DND-41 (cell line): ENCODE measurements at regions not wholly inside any gene's neighbourhood (a gene's known extent, or its start where the extent isn't known, plus 50 kb on each side); places are given as distances from the start of the nearest gene placed in this dataset.

Experiments
- ATAC-seq: fragments of 200-7000 bp; cut with Tn5 transposase; 3 replicates; pipeline ENCODE4 v1.9.1; 2021; ENCODE audit warnings: low read depth; ENCODE audit not compliant: insufficient read depth
- DNase-seq: peaks from one replicate; pipeline ENCODE4 v3.0.0-alpha.2; 2020
- H2AFZ ChIP-seq: 2 replicates; pipeline ENCODE4 v1.6.0; 2012; ENCODE audit warnings: low read depth, low read length
- H3K27ac ChIP-seq: 2 replicates; pipeline ENCODE4 v1.5.1; 2012; ENCODE audit warnings: low read length, inconsistent platforms
- H3K27me3 ChIP-seq: fragments of 200-600 bp; sonication (generic); 2 replicates; pipeline ENCODE4 v1.6.0; 2012; ENCODE audit warnings: low read length, mild to moderate bottlenecking, inconsistent platforms; ENCODE audit not compliant: insufficient read depth, poor library complexity
- H3K36me3 ChIP-seq: 2 replicates; pipeline ENCODE4 v1.5.1; 2012; ENCODE audit warnings: low read length, inconsistent platforms; ENCODE audit not compliant: insufficient read depth
- H3K4me1 ChIP-seq: 2 replicates; pipeline ENCODE4 v1.5.1; 2012; ENCODE audit warnings: mild to moderate bottlenecking, low read length; ENCODE audit not compliant: insufficient read depth
- H3K4me2 ChIP-seq: 2 replicates; pipeline ENCODE4 v1.6.0; 2012; ENCODE audit warnings: mild to moderate bottlenecking, moderate library complexity, low read length, inconsistent platforms; ENCODE audit not compliant: insufficient read depth
- H3K4me3 ChIP-seq, 2 experiments: fragments of 200-600 bp in 1 of 2; shearing (Covaris generic) in 1 of 2; 2 replicates each; pipeline ENCODE4 v1.5.1; 2012 to 2016; ENCODE audit warnings: inconsistent platforms in 2 of 2, low read length in 2 of 2, mild to moderate bottlenecking in 2 of 2, low read depth in 1 of 2, moderate library complexity in 1 of 2
- H3K79me2 ChIP-seq: 2 replicates; pipeline ENCODE4 v1.6.0; 2012; ENCODE audit warnings: low read length, inconsistent platforms; ENCODE audit not compliant: insufficient read depth
- H3K9ac ChIP-seq: 2 replicates; pipeline ENCODE4 v1.6.0; 2012; ENCODE audit warnings: low read depth, mild to moderate bottlenecking, inconsistent platforms, low read length, moderate library complexity
- H3K9me3 ChIP-seq: 2 replicates; pipeline ENCODE4 v1.5.1; 2012; ENCODE audit warnings: low read length, moderate library complexity, mild to moderate bottlenecking, inconsistent platforms; ENCODE audit not compliant: insufficient read depth, severe bottlenecking
- H4K20me1 ChIP-seq: 2 replicates; pipeline ENCODE4 v1.6.0; 2012; ENCODE audit warnings: low read length; ENCODE audit not compliant: insufficient read depth
- EZH2 ChIP-seq: IDR thresholded peaks from 3 replicates; pipeline ENCODE4 v1.6.1; 2012; ENCODE audit warnings: borderline replicate concordance, low read depth, mild to moderate bottlenecking, moderate library complexity, low read length, inconsistent platforms; ENCODE audit not compliant: severe bottlenecking
- TF ChIP-seq, protein P1 (sequence below): IDR thresholded peaks from 2 replicates; pipeline ENCODE4 v1.5.1; 2012; ENCODE audit warnings: borderline replicate concordance, low read length, moderate library complexity, mild to moderate bottlenecking; ENCODE audit not compliant: poor library complexity, severe bottlenecking; ENCODE audit errors: extremely low read depth

DNA sequence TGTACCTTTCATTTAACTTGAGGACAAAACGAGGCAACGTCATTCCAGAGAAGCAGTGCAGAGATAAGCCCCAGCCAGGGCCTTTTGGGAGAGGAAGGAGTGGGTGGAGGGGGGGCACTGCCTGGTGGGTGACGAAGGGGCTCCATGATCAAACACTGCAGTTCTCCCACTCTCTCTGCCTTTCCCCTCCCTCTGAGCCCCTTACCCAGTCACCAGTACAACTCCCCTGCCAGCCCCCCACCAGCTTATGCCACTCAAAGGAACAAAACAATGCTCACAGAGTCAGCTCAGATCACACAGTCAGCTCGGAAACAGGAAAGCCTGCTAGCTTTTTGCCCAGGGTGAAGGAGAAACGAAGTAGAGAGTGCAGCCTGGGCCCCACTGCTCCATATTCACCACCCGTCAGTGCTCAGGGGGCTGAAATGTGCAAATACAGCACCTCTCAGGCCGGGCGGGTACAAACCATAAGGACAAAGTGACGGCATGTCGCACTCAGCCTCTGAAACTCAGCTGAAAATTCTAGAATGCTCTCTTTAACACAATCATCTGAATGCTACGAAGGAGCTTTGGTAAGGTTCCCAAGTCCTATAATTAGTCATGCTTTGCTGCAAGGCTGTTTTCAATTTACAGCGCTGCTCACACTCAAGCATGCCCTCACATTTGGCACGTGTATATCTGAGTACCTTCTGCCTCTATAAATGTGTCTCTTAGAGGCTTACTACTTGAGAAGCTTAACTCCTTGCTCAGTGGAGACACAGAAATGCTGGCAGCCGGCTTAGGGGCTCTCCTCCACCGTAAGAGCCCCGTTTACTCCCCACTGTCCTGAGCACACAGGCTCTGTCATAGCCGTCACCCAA lies 65.8 kb upstream of the RAB4A start:
- no peaks in the 10 kb centered on the region for H3K4me1 ChIP-seq
- H3K27me3 ChIP-seq = peaks cover 3% of the 10 kb centered on the region
- H2AFZ ChIP-seq = no peak overlapping the region
- H3K36me3 ChIP-seq = no peaks in the 10 kb centered on the region
- no peaks in the 10 kb centered on the region for H3K79me2 ChIP-seq
- H3K9me3 ChIP-seq = no peaks in the 10 kb centered on the region
- H3K27ac ChIP-seq = no peak overlapping the region
- no peaks in the 10 kb centered on the region for H4K20me1 ChIP-seq
- TF ChIP-seq, protein P1, sequence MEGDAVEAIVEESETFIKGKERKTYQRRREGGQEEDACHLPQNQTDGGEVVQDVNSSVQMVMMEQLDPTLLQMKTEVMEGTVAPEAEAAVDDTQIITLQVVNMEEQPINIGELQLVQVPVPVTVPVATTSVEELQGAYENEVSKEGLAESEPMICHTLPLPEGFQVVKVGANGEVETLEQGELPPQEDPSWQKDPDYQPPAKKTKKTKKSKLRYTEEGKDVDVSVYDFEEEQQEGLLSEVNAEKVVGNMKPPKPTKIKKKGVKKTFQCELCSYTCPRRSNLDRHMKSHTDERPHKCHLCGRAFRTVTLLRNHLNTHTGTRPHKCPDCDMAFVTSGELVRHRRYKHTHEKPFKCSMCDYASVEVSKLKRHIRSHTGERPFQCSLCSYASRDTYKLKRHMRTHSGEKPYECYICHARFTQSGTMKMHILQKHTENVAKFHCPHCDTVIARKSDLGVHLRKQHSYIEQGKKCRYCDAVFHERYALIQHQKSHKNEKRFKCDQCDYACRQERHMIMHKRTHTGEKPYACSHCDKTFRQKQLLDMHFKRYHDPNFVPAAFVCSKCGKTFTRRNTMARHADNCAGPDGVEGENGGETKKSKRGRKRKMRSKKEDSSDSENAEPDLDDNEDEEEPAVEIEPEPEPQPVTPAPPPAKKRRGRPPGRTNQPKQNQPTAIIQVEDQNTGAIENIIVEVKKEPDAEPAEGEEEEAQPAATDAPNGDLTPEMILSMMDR = no peak
- no peak for TF ChIP-seq EZH2
- no peak overlapping the region for H3K4me2 ChIP-seq
- DNase-seq (no peak), ATAC-seq (no peak)
- H3K9ac ChIP-seq = no peak overlapping the region
- H3K4me3 ChIP-seq = no peak overlapping the region

DNA sequence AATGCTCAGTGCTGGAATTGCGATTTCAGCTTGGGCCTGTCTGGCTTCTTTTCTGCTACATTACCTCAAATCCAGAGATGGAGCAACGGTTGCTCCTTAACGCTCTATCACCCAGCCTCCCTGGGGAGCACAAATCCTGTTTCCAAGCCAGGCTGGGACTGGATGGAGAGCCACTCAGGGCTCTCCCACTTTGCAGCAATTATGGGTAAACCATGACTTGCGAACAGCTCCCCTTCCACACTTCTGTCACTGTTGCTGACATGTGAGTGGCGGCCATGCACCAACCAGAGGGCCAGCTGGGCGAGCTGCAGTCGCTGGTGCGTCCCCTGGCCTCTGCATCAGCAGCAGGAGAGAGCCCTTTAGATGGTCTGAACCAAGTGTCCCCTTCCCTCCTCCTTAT lies 65.1 kb upstream of the RAB4A start:
- no peak overlapping the region for H3K27ac ChIP-seq
- no peaks in the 10 kb centered on the region for H3K36me3 ChIP-seq
- TF ChIP-seq, protein P1 = no peak
- no peak for TF ChIP-seq EZH2
- H3K4me2 ChIP-seq = no peak overlapping the region
- no peak overlapping the region for H2AFZ ChIP-seq
- H3K4me1 ChIP-seq = no peaks in the 10 kb centered on the region
- no peaks in the 10 kb centered on the region for H3K79me2 ChIP-seq
- ATAC-seq = no peak
- no peak for DNase-seq
- no peaks in the 10 kb centered on the region for H3K9me3 ChIP-seq
- H3K27me3 ChIP-seq = peaks cover 3% of the 10 kb centered on the region
- H3K4me3 ChIP-seq = no peak overlapping the region
- no peak overlapping the region for H3K9ac ChIP-seq
- H4K20me1 ChIP-seq = no peaks in the 10 kb centered on the region

DNA sequence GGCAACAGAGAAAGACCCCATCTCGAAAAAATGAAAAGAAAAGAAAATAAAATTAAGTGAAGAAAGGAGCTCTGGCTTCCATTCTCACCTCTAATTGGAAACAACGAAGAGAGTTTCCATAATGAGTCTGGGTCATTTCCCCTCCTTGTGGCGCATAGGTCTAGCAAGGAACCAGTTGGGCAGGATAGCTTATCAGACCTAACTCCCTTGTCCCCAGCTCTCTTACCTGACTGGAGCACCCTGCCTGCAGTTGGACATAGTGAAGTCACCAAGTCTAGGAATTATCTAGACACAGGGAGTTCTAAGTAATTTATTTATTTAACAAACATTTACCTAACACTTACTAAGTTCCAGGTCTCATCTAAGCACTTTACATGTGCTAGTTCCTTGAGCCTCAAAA lies 63.0 kb upstream of the RAB4A start:
- DNase-seq = no peak
- no peaks in the 10 kb centered on the region for H3K4me1 ChIP-seq
- no peak overlapping the region for H2AFZ ChIP-seq
- H3K9me3 ChIP-seq = no peaks in the 10 kb centered on the region
- no peaks in the 10 kb centered on the region for H3K79me2 ChIP-seq
- H3K36me3 ChIP-seq = no peaks in the 10 kb centered on the region
- H3K27ac ChIP-seq = no peak overlapping the region
- peaks cover 3% of the 10 kb centered on the region for H3K27me3 ChIP-seq
- H4K20me1 ChIP-seq = no peaks in the 10 kb centered on the region
- ATAC-seq = no peak
- no peak for TF ChIP-seq EZH2
- TF ChIP-seq, protein P1 = no peak
- H3K4me3 ChIP-seq = no peak overlapping the region
- H3K9ac ChIP-seq = no peak overlapping the region
- no peak overlapping the region for H3K4me2 ChIP-seq
